ENCODE measurements at regions not wholly inside any gene's neighbourhood (a gene's known extent, or its start where the extent isn't known, plus 50 kb on each side); places are given as distances from the start of the nearest gene placed in this dataset.

DNA sequence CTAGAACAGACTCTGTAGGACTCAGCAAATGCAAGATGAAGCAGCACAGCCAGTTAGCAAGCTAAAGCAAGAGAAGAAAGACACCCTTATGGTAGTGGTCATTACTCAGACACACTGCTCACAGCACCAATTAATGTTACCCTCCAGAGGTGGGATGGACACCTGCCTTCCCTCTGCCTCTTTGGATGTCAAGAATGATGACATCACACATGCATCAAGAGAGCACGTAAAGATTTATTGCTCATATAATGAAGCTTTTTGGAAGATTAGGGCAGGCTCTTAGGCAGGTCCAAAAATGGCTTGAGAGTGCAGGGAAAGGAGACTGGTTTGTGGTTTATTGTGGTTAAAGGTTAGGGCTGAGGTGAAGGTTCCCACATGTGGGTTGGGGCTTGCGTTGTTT lies 137.0 kb downstream of the PRDM13 start:
- no peaks in the 10 kb centered on the region for H3K27me3 ChIP-seq (ENCODE audit: control insufficient read depth, insufficient read depth, low read length)
- no peak overlapping the region for H3K9ac ChIP-seq (ENCODE audit: low read length)
- no peak overlapping the region for H3K4me3 ChIP-seq (ENCODE audit: low read length)
- H3K4me1 ChIP-seq (ENCODE audit: control insufficient read depth, low read depth, low read length), result no peaks in the 10 kb centered on the region
- H3K36me3 ChIP-seq (ENCODE audit: control insufficient read depth, low read depth, low read length), result no peaks in the 10 kb centered on the region
- no peaks in the 10 kb centered on the region for H3K9me3 ChIP-seq (ENCODE audit: control insufficient read depth, low read depth, low read length)
- H3K27ac ChIP-seq (ENCODE audit: low read length), result no peak overlapping the region

DNA sequence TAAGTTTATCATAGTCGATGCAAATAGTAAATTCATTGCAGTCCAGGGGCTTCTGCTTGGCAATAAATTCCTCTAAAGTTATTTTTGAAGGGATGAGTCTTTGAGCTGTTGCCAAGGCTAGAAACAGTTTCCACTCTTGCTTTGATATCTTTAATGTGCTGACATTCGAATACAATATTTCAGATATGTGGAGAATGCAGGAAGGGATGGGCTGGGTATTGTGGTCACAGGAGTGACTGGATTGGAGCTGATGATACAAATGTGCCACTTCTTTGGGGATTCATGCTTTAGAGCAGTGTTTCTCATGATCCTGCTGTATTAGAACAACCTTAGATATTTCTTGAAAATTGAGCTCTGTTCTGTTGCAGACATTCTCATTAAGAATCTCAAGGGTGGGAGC lies 139.0 kb downstream of the PRDM13 start:
- H3K4me1 ChIP-seq (ENCODE audit: control insufficient read depth, low read depth, low read length), result no peaks in the 10 kb centered on the region
- no peaks in the 10 kb centered on the region for H3K27me3 ChIP-seq (ENCODE audit: control insufficient read depth, insufficient read depth, low read length)
- no peak overlapping the region for H3K27ac ChIP-seq (ENCODE audit: low read length)
- no peaks in the 10 kb centered on the region for H3K9me3 ChIP-seq (ENCODE audit: control insufficient read depth, low read depth, low read length)
- no peak overlapping the region for H3K4me3 ChIP-seq (ENCODE audit: low read length)
- no peaks in the 10 kb centered on the region for H3K36me3 ChIP-seq (ENCODE audit: control insufficient read depth, low read depth, low read length)
- no peak overlapping the region for H3K9ac ChIP-seq (ENCODE audit: low read length)

DNA sequence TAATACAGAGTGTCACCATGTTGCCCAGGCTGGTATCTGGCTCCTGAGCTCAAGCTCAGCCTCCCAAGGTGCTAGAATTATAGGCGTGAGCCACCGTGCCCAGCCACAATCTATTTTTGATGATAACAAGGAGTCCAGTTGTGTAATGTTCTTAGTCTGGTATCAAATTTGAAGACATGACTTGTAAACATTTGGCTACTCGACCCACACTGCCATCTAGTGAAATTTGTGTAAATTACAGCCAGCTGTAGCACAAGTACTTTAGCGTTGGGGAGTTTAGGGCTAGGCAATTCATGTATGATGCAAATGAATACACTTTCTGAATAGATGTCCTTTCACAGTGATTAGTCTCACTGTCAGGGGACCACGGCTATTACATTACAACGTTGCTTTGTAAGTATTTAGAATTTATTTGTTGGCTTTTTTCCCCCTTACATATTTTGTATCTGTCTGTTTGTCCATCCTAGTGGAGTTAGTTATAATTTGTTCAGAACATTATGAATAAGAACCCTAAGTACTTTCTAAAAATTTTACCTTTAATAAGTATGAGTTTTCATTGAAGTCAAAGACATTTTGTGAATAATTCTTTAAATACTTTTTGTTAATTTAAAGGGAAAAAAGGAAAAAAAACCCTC lies 139.7 kb downstream of the PRDM13 start:
- Histone ChIP-seq H3K9me3 (ENCODE audit: control insufficient read depth, low read depth, low read length) (no peaks in the 10 kb centered on the region), H3K9ac (ENCODE audit: low read length) (no peak overlapping the region)

GRCh38 chr6:99761711-99762110 lies 155.1 kb downstream of the PRDM13 start:
- H3K4me3 ChIP-seq (ENCODE audit: low read length), result no peak overlapping the region
- no peaks in the 10 kb centered on the region for H3K4me1 ChIP-seq (ENCODE audit: control insufficient read depth, low read depth, low read length)
- no peaks in the 10 kb centered on the region for H3K27me3 ChIP-seq (ENCODE audit: control insufficient read depth, insufficient read depth, low read length)
- H3K9me3 ChIP-seq (ENCODE audit: control insufficient read depth, low read depth, low read length), result no peaks in the 10 kb centered on the region
- H3K27ac ChIP-seq (ENCODE audit: low read length), result no peak overlapping the region
- H3K9ac ChIP-seq (ENCODE audit: low read length), result no peak overlapping the region
- H3K36me3 ChIP-seq (ENCODE audit: control insufficient read depth, low read depth, low read length), result no peaks in the 10 kb centered on the region

More for the DNA sequence above, 139.7 kb downstream of the PRDM13 start:
- Histone ChIP-seq H3K36me3 (ENCODE audit: control insufficient read depth, low read depth, low read length) (no peaks in the 10 kb centered on the region), H3K4me3 (ENCODE audit: low read length) (no peak overlapping the region), H3K4me1 (ENCODE audit: control insufficient read depth, low read depth, low read length) (no peaks in the 10 kb centered on the region), H3K27me3 (ENCODE audit: control insufficient read depth, insufficient read depth, low read length) (no peaks in the 10 kb centered on the region), H3K27ac (ENCODE audit: low read length) (no peak overlapping the region)

DNA sequence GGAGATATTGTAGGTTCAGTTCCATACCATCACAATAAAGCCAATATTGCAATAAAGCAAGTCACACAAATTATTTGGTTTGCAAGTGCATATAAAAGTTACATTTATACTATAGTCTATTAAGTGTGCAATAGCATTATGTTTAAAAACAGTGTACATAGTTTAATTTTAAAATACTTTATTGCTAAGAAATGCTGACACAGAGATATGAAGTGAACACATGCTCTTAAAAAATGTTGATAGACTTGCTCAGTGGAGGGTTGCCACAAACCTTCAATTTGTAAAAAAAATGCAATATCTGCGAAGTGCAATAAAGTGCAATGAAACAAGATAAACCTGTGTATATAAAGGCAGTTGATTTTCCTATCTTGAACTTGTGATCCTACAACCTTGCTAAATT lies 161.5 kb downstream of the PRDM13 start:
- Histone ChIP-seq H3K9me3 (ENCODE audit: control insufficient read depth, low read depth, low read length) (no peaks in the 10 kb centered on the region), H3K27ac (ENCODE audit: low read length) (no peak overlapping the region), H3K36me3 (ENCODE audit: control insufficient read depth, low read depth, low read length) (no peaks in the 10 kb centered on the region), H3K4me1 (ENCODE audit: control insufficient read depth, low read depth, low read length) (no peaks in the 10 kb centered on the region), H3K9ac (ENCODE audit: low read length) (no peak overlapping the region), H3K4me3 (ENCODE audit: low read length) (no peak overlapping the region), H3K27me3 (ENCODE audit: control insufficient read depth, insufficient read depth, low read length) (no peaks in the 10 kb centered on the region)

DNA sequence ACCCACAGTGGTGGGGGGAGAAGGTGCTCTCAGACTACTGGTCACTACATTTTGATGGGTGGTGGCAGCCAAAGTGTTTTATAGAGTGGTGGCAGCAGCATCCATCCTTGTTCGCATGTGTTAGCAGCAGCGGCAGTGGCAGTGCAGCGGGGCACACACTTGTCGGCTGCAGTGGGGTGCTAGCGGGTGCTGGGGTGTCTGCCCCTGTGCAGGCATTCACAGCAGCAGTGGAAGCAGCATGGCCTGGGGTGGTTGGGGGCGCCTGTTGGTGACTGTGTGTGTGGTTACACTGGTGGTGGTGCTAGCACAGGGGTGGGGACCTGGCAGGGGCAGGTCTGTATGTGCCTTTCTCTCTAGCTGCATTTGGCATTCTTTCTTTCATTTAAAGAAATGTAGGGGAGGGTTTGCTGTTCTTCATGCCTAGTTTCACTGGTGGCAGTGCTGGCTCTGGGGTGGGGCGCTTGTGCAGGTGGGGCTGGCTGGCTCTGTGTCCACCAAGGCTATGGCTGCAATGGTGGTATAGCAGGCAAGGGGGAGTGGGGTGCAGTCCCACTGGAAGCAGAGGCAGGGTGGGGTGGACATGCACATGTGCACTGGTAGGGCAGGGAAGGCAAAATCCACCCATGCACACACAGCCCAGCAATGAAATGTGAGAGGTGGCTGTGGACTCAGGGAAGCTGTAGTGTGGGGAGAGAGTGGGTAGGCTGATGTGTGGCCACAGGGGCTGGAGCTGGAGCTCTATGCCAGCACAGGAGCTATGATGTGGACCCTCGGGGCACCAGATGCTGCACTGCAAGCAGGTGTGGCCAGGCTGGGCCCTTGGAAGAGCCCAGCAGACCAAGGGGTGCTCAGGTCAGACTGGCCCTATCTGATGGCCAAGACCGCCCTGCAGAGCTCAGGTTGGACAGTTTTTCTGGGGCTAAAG lies 173.3 kb downstream of the PRDM13 start:
- Histone ChIP-seq H3K4me1 (ENCODE audit: control insufficient read depth, low read depth, low read length) (no peaks in the 10 kb centered on the region), H3K27ac (ENCODE audit: low read length) (no peak overlapping the region), H3K9me3 (ENCODE audit: control insufficient read depth, low read depth, low read length) (no peaks in the 10 kb centered on the region), H3K27me3 (ENCODE audit: control insufficient read depth, insufficient read depth, low read length) (no peaks in the 10 kb centered on the region), H3K4me3 (ENCODE audit: low read length) (no peak overlapping the region), H3K9ac (ENCODE audit: low read length) (no peak overlapping the region), H3K36me3 (ENCODE audit: control insufficient read depth, low read depth, low read length) (no peaks in the 10 kb centered on the region)

- Histone ChIP-seq H3K27ac (ENCODE audit: low read length) (no peak overlapping the region), H3K4me1 (ENCODE audit: control insufficient read depth, low read depth, low read length) (no peaks in the 10 kb centered on the region), H3K36me3 (ENCODE audit: control insufficient read depth, low read depth, low read length) (no peaks in the 10 kb centered on the region), H3K9ac (ENCODE audit: low read length) (no peak overlapping the region), H3K9me3 (ENCODE audit: control insufficient read depth, low read depth, low read length) (no peaks in the 10 kb centered on the region), H3K4me3 (ENCODE audit: low read length) (no peak overlapping the region), H3K27me3 (ENCODE audit: control insufficient read depth, insufficient read depth, low read length) (no peaks in the 10 kb centered on the region)
These were observed 173.9 kb downstream of the PRDM13 start for GRCh38 chr6:99780556-99780885.

DNA sequence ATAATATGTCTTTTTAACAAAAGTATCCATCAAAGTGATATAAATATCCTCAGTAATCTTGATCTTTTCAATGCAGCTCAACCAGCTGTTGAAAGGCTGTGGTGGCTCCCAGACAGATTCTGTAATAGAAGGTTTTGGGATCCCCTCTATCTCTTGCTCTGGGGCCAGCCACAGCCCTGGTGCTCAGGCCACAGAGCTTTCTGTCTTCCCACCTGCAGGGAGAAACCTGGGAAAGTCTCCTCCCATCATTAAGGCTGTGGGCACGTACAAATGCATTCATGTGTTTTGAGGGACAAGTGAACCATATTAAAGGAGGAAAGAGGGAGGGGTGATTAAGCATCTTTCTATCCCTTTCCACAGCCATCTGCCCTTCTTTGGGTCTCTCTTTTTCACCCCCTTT lies 183.1 kb downstream of the PRDM13 start:
- H3K4me3 ChIP-seq (ENCODE audit: low read length), result no peak overlapping the region
- H3K36me3 ChIP-seq (ENCODE audit: control insufficient read depth, low read depth, low read length), result no peaks in the 10 kb centered on the region
- H3K9me3 ChIP-seq (ENCODE audit: control insufficient read depth, low read depth, low read length), result no peaks in the 10 kb centered on the region
- no peak overlapping the region for H3K27ac ChIP-seq (ENCODE audit: low read length)
- no peak overlapping the region for H3K9ac ChIP-seq (ENCODE audit: low read length)
- no peaks in the 10 kb centered on the region for H3K4me1 ChIP-seq (ENCODE audit: control insufficient read depth, low read depth, low read length)
- H3K27me3 ChIP-seq (ENCODE audit: control insufficient read depth, insufficient read depth, low read length), result no peaks in the 10 kb centered on the region

DNA sequence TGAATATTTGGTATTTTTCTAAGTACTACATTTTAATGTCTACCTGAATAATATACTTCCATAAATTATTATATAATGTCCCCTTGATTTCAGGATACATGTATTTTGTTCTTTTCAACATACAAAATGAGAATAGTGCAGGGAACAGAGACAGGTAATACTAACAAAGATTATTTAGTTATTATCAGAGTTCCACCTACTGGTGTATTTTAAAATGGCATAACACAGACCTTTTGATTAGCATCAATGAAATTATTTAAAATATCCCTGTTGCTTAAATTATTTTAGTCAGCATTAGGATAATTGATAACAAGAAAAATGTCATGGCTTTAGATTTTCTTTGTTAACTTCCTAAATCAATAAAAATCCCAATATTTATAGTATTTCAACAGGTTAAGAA lies 184.0 kb downstream of the PRDM13 start:
- no peaks in the 10 kb centered on the region for H3K4me1 ChIP-seq (ENCODE audit: control insufficient read depth, low read depth, low read length)
- no peak overlapping the region for H3K4me3 ChIP-seq (ENCODE audit: low read length)
- no peak overlapping the region for H3K9ac ChIP-seq (ENCODE audit: low read length)
- no peaks in the 10 kb centered on the region for H3K36me3 ChIP-seq (ENCODE audit: control insufficient read depth, low read depth, low read length)
- no peak overlapping the region for H3K27ac ChIP-seq (ENCODE audit: low read length)
- no peaks in the 10 kb centered on the region for H3K9me3 ChIP-seq (ENCODE audit: control insufficient read depth, low read depth, low read length)
- no peaks in the 10 kb centered on the region for H3K27me3 ChIP-seq (ENCODE audit: control insufficient read depth, insufficient read depth, low read length)

- Histone ChIP-seq H3K27ac (ENCODE audit: low read length) (no peak overlapping the region), H3K4me3 (ENCODE audit: low read length) (no peak overlapping the region), H3K9ac (ENCODE audit: low read length) (no peak overlapping the region), H3K27me3 (ENCODE audit: control insufficient read depth, insufficient read depth, low read length) (no peaks in the 10 kb centered on the region), H3K9me3 (ENCODE audit: control insufficient read depth, low read depth, low read length) (no peaks in the 10 kb centered on the region), H3K36me3 (ENCODE audit: control insufficient read depth, low read depth, low read length) (no peaks in the 10 kb centered on the region), H3K4me1 (ENCODE audit: control insufficient read depth, low read depth, low read length) (no peaks in the 10 kb centered on the region)
These were observed 192.2 kb downstream of the MCHR2 start for GRCh38 chr6:99801805-99802204.

GRCh38 chr6:99802396-99803031 lies 191.5 kb downstream of the MCHR2 start:
- no peak overlapping the region for H3K4me3 ChIP-seq (ENCODE audit: low read length)
- H3K27me3 ChIP-seq (ENCODE audit: control insufficient read depth, insufficient read depth, low read length), result no peaks in the 10 kb centered on the region
- no peak overlapping the region for H3K9ac ChIP-seq (ENCODE audit: low read length)
- no peak overlapping the region for H3K27ac ChIP-seq (ENCODE audit: low read length)
- no peaks in the 10 kb centered on the region for H3K4me1 ChIP-seq (ENCODE audit: control insufficient read depth, low read depth, low read length)
- no peaks in the 10 kb centered on the region for H3K36me3 ChIP-seq (ENCODE audit: control insufficient read depth, low read depth, low read length)
- H3K9me3 ChIP-seq (ENCODE audit: control insufficient read depth, low read depth, low read length), result no peaks in the 10 kb centered on the region

Measured in iPS-18a (cell line).